ENCODE measurements at regions not wholly inside any gene's neighbourhood (a gene's known extent, or its start where the extent isn't known, plus 50 kb on each side); places are given as distances from the start of the nearest gene placed in this dataset.

DNA sequence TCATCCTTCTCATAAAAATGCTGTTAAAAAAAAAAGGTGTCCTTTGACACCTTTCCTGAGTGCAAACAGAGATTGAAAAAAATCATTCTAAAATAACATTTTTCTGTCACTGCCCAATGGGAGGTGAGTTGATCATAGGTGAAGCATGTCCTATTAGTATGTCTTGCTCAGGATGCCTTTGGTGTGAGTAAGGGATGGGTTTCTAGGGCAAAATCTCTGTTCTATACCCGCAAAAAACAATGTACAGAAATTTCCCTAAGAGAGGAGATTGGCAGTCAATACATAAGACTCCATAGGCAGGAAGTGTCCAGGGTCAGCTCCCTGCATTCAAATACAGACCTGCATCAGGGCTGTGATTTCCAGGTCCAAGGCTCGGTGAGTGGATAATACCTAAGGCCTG, 195.2 kb downstream of the DAD1 start:
- TF ChIP-seq POLR2A (IDR thresholded peaks at IDR 0.05) (no peak), POLR2AphosphoS5 (IDR thresholded peaks at IDR 0.05; ENCODE audit: insufficient read depth in 1 of 2, low read depth in 1 of 2) (no peak), CTCF (IDR thresholded peaks at IDR 0.05) (no peak)
- Histone ChIP-seq H3K9me3 (no peaks in the 10 kb centered on the region), H3K27ac (no peak overlapping the region), H3K36me3 (no peaks in the 10 kb centered on the region), H3K4me3 (no peak overlapping the region), H3K4me1 (no peaks in the 10 kb centered on the region), H3K27me3 (no peaks in the 10 kb centered on the region)
- no peak for DNase-seq (ENCODE audit: extremely low spot score in 2 of 2)
- intact Hi-C loops (cut with DNase I), result loop anchor here (5.0 to 10.0 kb wide), 2 partner anchors 79 to 161 kb away; no protein-coding TSS in a partner anchor

GRCh38 chr14:22391908-22392565, 197.0 kb downstream of the DAD1 start:
- Histone ChIP-seq H3K9me3 (no peaks in the 10 kb centered on the region), H3K4me1 (no peaks in the 10 kb centered on the region), H3K27ac (no peak overlapping the region), H3K4me3 (no peak overlapping the region), H3K36me3 (no peaks in the 10 kb centered on the region), H3K27me3 (no peaks in the 10 kb centered on the region)
- intact Hi-C loops (cut with DNase I), result loop anchor here (5.0 to 10.0 kb wide), 2 partner anchors 80 to 163 kb away; no protein-coding TSS in a partner anchor
- TF ChIP-seq CTCF (IDR thresholded peaks at IDR 0.05) (peak in 2 of 3 experiments; percentile 53 to 61), POLR2A (IDR thresholded peaks at IDR 0.05) (no peak)
- DNase-seq (ENCODE audit: extremely low spot score in 2 of 2), result peak in 1 of 2 donors; percentile 78

DNA sequence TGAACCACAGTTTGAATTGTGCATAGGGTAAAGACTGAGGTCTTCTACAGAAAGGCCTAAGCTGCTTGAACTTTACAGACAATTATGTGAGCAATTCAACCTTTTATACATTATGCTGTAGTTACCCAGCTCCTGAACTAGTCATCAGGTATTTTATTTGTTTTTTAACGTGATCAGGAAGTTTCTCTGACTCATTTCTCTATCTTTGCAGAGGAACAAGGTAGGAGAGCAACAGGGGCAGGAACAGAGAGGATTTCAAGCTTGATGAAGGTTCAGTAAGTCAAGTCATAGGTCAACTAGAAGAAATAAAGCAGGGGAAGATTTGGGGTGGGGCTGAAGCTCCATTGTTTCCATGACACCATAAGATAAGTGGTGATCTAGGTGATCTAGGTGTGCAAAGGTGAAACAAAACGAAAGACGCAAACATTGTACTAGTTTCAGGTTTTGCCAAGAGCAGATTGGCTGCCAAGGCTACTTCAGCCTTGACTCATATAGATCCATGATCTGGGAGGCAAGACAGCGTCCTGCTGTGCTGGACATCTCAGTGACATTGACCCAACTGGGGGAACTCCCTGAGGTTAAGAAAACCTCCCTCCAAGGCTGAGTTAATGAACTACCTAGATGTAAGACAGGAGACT, 198.1 kb downstream of the DAD1 start:
- peak in 1 of 2 donors; percentile 27 for DNase-seq (ENCODE audit: extremely low spot score in 2 of 2)
- no peak for TF ChIP-seq CTCF (IDR thresholded peaks at IDR 0.05)
- TF ChIP-seq POLR2AphosphoS5 (IDR thresholded peaks at IDR 0.05; ENCODE audit: insufficient read depth in 1 of 2, low read depth in 1 of 2), result no peak
- TF ChIP-seq POLR2A (IDR thresholded peaks at IDR 0.05), result no peak
- Histone ChIP-seq H3K4me1 (no peaks in the 10 kb centered on the region), H3K27ac (no peak overlapping the region), H3K9me3 (no peaks in the 10 kb centered on the region), H3K27me3 (no peaks in the 10 kb centered on the region), H3K4me3 (no peak overlapping the region), H3K36me3 (no peaks in the 10 kb centered on the region)
- intact Hi-C loops (cut with DNase I), result loop anchor here (5.0 to 10.0 kb wide), 2 partner anchors 81 to 164 kb away; no protein-coding TSS in a partner anchor

DNA sequence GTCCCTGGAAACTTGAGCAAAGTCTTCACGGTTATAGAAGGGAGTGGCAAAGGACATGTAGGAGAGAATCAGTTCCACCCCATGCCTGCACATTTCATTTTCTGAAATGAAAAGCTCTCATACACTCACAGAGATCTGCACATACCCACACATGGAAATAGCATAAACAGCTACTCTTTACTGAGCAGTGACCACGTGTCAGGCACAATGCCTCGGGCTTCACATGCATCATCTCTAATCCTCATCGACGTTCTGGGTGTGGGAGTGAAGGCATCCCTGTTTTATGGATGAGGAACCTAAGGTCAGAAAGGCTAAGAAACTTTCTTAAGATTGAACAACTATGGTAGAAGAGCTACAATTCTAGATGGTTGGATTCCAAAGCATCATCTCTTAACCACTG, 198.8 kb downstream of the DAD1 start:
- intact Hi-C loops (cut with DNase I), result loop anchor here (5.0 to 10.0 kb wide), 2 partner anchors 82 to 165 kb away; no protein-coding TSS in a partner anchor
- Histone ChIP-seq H3K4me3 (no peak overlapping the region), H3K4me1 (no peaks in the 10 kb centered on the region), H3K9me3 (no peaks in the 10 kb centered on the region), H3K36me3 (no peaks in the 10 kb centered on the region), H3K27me3 (no peaks in the 10 kb centered on the region), H3K27ac (no peak overlapping the region)
- TF ChIP-seq CTCF (IDR thresholded peaks at IDR 0.05), result no peak
- peak in 1 of 2 donors; percentile 56 for DNase-seq (ENCODE audit: extremely low spot score in 2 of 2)

Data from vagina (tissue), 2 donors.